ENCODE measurements at regions not wholly inside any gene's neighbourhood (a gene's known extent, or its start where the extent isn't known, plus 50 kb on each side); places are given as distances from the start of the nearest gene placed in this dataset.

GRCh38 chr22:49492741-49493251 is 334.9 kb downstream of the BRD1 start:
- TF ChIP-seq SPI1 (IDR thresholded peaks at IDR 0.05; ENCODE audit: borderline replicate concordance, low read depth) (no peak), POLR2AphosphoS5 (IDR thresholded peaks at IDR 0.05; ENCODE audit: low read depth) (no peak), CTCF (IDR thresholded peaks at IDR 0.05; ENCODE audit: insufficient read depth, low read length) (no peak), GABPA (IDR thresholded peaks at IDR 0.05; ENCODE audit: low read depth) (no peak)
- TF ChIP-seq, protein P1, sequence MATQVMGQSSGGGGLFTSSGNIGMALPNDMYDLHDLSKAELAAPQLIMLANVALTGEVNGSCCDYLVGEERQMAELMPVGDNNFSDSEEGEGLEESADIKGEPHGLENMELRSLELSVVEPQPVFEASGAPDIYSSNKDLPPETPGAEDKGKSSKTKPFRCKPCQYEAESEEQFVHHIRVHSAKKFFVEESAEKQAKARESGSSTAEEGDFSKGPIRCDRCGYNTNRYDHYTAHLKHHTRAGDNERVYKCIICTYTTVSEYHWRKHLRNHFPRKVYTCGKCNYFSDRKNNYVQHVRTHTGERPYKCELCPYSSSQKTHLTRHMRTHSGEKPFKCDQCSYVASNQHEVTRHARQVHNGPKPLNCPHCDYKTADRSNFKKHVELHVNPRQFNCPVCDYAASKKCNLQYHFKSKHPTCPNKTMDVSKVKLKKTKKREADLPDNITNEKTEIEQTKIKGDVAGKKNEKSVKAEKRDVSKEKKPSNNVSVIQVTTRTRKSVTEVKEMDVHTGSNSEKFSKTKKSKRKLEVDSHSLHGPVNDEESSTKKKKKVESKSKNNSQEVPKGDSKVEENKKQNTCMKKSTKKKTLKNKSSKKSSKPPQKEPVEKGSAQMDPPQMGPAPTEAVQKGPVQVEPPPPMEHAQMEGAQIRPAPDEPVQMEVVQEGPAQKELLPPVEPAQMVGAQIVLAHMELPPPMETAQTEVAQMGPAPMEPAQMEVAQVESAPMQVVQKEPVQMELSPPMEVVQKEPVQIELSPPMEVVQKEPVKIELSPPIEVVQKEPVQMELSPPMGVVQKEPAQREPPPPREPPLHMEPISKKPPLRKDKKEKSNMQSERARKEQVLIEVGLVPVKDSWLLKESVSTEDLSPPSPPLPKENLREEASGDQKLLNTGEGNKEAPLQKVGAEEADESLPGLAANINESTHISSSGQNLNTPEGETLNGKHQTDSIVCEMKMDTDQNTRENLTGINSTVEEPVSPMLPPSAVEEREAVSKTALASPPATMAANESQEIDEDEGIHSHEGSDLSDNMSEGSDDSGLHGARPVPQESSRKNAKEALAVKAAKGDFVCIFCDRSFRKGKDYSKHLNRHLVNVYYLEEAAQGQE (IDR thresholded peaks at IDR 0.05; ENCODE audit: insufficient replicate concordance, low read depth): no peak

DNA sequence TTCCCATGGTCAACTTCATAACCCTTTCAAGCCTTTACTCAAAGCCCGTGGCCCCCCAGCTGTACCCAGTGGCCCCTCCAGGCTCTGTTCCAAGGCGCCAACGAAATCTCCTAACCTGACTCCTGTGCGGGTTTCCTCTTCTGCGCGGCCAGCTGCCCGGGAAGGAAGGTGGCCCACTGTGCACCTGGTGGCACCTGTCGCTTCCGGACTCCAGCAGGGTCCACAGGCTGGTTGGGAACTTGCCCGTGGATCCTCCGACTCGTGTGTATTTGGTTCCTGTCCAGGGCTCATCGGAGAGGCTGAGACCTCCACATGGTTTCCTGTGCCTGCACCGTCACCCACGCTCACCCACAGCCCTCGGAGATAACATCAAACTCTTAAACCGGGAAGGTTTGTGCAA is 335.4 kb downstream of the BRD1 start:
- TF ChIP-seq POLR2AphosphoS5 (IDR thresholded peaks at IDR 0.05; ENCODE audit: low read depth) (no peak), SPI1 (IDR thresholded peaks at IDR 0.05; ENCODE audit: borderline replicate concordance, low read depth) (no peak), CTCF (IDR thresholded peaks at IDR 0.05; ENCODE audit: insufficient read depth, low read length) (no peak), GABPA (IDR thresholded peaks at IDR 0.05; ENCODE audit: low read depth) (no peak)
- TF ChIP-seq, protein P1 (IDR thresholded peaks at IDR 0.05; ENCODE audit: insufficient replicate concordance, low read depth): no peak
- Histone ChIP-seq H3K27ac (replicated peaks) (no peak overlapping the region), H3K4me3 (replicated peaks; ENCODE audit: insufficient read depth, low read length) (no peak overlapping the region), H3K27me3 (ENCODE audit: insufficient read depth, poor library complexity, severe bottlenecking) (no peaks in the 10 kb centered on the region)
- no peak for DNase-seq (ENCODE audit: low read depth in 1 of 2, low spot score in 1 of 2)

More at GRCh38 chr22:49492741-49493251, 334.9 kb downstream of the BRD1 start:
- no peak for DNase-seq (ENCODE audit: low read depth in 1 of 2, low spot score in 1 of 2)
- Histone ChIP-seq H3K4me3 (replicated peaks; ENCODE audit: insufficient read depth, low read length) (no peak overlapping the region), H3K27ac (replicated peaks) (no peak overlapping the region), H3K27me3 (ENCODE audit: insufficient read depth, poor library complexity, severe bottlenecking) (no peaks in the 10 kb centered on the region)

- H3K27me3 ChIP-seq (ENCODE audit: insufficient read depth, poor library complexity, severe bottlenecking): no peaks in the 10 kb centered on the region
- H3K4me3 ChIP-seq (replicated peaks; ENCODE audit: insufficient read depth, low read length): no peak overlapping the region
- no peak overlapping the region for H3K27ac ChIP-seq (replicated peaks)
- TF ChIP-seq POLR2AphosphoS5 (IDR thresholded peaks at IDR 0.05; ENCODE audit: low read depth) (no peak), CTCF (IDR thresholded peaks at IDR 0.05; ENCODE audit: insufficient read depth, low read length) (no peak), GABPA (IDR thresholded peaks at IDR 0.05; ENCODE audit: low read depth) (no peak), SPI1 (IDR thresholded peaks at IDR 0.05; ENCODE audit: borderline replicate concordance, low read depth) (no peak)
- TF ChIP-seq, protein P1 (IDR thresholded peaks at IDR 0.05; ENCODE audit: insufficient replicate concordance, low read depth): no peak
- DNase-seq (ENCODE audit: low read depth in 1 of 2, low spot score in 1 of 2): no peak
These were observed 335.9 kb downstream of the BRD1 start for GRCh38 chr22:49491726-49492125.

Measured in HL-60 (cell line).